ENCODE measurements at regions not wholly inside any gene's neighbourhood (a gene's known extent, or its start where the extent isn't known, plus 50 kb on each side); places are given as distances from the start of the nearest gene placed in this dataset.
"Not testable (repeated sequence)": the region's sequence is repeated elsewhere in the genome, so short reads cannot be mapped to it uniquely, and the experiment has no call there.

DNA sequence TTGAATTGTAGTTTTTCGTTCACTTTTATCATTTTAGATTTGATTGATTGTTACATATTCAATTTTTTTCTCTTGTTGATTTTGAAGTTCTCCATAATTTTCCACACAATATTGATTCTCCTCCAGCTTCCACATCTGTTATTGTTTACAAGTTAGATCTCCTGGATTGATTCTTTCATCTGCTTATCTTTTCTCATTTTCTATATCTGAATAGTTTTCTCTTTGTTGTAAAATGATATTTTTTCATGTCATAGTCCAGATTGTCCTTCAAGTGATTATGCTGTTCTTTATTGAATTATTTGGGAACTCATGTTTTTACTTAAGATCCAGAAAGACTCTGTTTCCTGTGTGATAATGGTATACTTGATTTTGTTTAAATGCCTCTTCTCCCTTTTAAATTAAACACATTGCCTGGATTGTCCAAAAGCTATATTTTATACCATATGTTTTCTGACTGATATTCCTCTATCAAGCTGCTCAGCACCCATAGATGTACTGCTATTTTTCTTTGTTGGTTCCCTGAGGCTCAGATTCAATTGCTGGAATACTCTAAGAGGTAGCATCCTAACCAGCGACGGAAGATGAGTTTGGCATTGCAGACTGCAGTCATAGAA, 206.6 kb upstream of the PRR16 start:
- FAIRE-seq = no peak
- DNase-seq (ENCODE audit: extremely low spot score, insufficient read length, low read depth) = no peak

DNA sequence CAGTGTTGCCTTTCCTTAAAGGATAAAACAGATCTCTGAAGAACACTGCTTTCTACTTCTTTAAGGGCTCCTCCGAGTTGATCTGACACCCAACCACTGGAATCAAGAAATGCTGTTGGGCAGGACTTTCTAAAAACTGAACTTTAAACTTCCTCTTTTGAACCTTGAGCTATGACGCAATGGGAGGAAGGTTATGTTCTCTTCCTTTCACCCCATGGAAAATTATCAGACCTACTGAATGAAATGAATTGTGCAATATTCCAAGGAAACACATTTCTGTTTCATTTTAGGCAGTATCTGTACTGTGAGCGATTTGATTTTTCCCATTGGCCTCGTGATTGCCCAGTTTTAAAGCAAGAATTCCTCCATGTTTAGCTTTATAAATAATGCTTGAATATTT, 206.0 kb upstream of the PRR16 start:
- DNase-seq (ENCODE audit: extremely low spot score, insufficient read length, low read depth) = no peak
- no peak for FAIRE-seq

- FAIRE-seq (no peak), DNase-seq (ENCODE audit: extremely low spot score, insufficient read length, low read depth) (no peak)
Measured at GRCh38 chr5:120260651-120261050, 203.4 kb upstream of the PRR16 start.

GRCh38 chr5:120270498-120270897, 193.6 kb upstream of the PRR16 start:
- DNase-seq (ENCODE audit: extremely low spot score, insufficient read length, low read depth) (no peak), FAIRE-seq (no peak)

- no peak for DNase-seq (ENCODE audit: extremely low spot score, insufficient read length, low read depth)
- no peak for FAIRE-seq
Measured at GRCh38 chr5:120293796-120294195, 170.3 kb upstream of the PRR16 start.

GRCh38 chr5:120297616-120298015, 166.5 kb upstream of the PRR16 start:
- no peak for DNase-seq (ENCODE audit: extremely low spot score, insufficient read length, low read depth)
- no peak for FAIRE-seq

DNA sequence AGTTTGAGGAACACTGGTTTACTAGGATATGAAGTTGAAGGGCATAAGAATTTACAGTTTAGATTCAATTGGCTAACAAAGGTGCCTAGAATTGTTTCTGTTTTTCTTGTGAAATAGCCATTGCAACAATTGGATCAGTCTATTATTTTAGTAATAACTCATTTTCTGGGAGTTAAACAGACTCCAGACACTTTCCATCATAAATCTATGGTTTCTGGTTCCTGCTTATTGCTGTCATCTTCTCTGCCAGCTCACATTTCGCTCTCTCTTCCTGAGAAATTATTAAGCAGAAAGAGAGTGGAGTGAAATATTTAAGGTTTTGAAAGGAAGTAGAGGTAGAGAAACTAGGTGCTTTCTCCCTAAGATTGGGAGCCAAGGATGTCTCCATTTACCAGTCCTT, 165.1 kb upstream of the PRR16 start:
- DNase-seq (ENCODE audit: extremely low spot score, insufficient read length, low read depth) (no peak), FAIRE-seq (no peak)

DNA sequence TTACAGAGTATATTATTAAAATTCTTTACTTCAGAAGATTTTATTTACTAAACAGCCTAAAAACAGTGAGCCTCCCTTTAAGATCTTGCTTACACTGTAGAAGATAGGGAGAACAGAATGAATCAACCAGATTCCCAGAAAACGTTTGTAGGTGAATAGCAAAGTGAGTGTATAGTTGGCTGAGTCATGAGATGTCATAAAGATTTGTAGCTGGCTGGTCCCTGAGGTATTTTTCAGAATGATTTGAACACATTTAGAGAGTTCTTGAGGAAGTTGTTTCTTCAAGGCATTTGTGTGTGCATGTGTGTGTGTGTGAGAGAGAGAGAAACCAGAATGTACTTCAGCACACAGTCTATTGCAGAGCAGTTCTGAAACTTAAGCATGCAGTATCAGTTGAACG, 159.4 kb upstream of the PRR16 start:
- DNase-seq (ENCODE audit: extremely low spot score, insufficient read length, low read depth) = no peak
- no peak for FAIRE-seq

DNA sequence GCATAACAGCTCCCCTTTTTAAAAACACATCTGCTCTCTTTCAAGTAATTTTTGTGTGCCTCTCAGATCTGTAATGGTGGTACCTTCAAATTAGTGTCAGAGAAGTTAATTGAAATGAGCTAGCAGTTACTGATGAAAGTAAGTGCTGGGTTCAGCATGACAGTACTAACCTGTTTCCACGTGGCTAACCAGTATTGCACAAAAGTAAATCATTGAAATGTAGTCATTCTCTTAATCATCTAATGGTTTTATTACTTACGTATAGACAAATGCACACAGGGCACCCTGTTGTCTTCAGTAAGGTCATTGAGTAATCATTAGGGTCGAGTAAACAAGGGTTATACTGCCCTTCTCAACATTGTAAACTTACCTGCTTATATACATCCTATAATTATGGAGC, 157.8 kb upstream of the PRR16 start:
- DNase-seq (ENCODE audit: extremely low spot score, insufficient read length, low read depth) (no peak), FAIRE-seq (no peak)

GRCh38 chr5:120314191-120314590, 149.9 kb upstream of the PRR16 start:
- FAIRE-seq = no peak
- DNase-seq (ENCODE audit: extremely low spot score, insufficient read length, low read depth) = no peak

DNA sequence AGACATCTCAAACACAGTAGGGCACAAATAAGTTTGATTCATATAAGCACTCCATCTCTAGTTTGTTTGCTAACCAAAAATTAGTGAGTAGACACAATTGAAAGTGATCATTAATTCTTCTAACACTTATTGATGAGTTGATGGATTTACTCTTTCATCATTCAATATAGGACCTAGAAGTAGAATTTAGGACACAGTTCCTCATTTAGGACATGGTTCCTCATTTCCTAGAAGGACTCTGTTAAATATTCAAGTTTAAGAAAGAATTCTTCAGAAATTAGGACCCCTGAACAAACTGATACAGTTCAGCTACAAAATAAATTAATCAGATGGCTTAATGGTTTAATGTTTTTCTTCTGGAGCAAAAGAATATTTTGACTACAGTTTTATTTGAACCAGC, 143.5 kb upstream of the PRR16 start:
- FAIRE-seq = no peak
- no peak for DNase-seq (ENCODE audit: extremely low spot score, insufficient read length, low read depth)

- FAIRE-seq (no peak), DNase-seq (ENCODE audit: extremely low spot score, insufficient read length, low read depth) (no peak)
Measured at GRCh38 chr5:120326651-120327050, 137.4 kb upstream of the PRR16 start.

GRCh38 chr5:120327180-120327579, 136.9 kb upstream of the PRR16 start:
- DNase-seq (ENCODE audit: extremely low spot score, insufficient read length, low read depth) = no peak
- FAIRE-seq = no peak

- FAIRE-seq (no peak), DNase-seq (ENCODE audit: extremely low spot score, insufficient read length, low read depth) (no peak)
Measured at GRCh38 chr5:120329095-120329494, 135.0 kb upstream of the PRR16 start.

GRCh38 chr5:120330558-120330957, 133.5 kb upstream of the PRR16 start:
- FAIRE-seq (no peak), DNase-seq (ENCODE audit: extremely low spot score, insufficient read length, low read depth) (no peak)

DNA sequence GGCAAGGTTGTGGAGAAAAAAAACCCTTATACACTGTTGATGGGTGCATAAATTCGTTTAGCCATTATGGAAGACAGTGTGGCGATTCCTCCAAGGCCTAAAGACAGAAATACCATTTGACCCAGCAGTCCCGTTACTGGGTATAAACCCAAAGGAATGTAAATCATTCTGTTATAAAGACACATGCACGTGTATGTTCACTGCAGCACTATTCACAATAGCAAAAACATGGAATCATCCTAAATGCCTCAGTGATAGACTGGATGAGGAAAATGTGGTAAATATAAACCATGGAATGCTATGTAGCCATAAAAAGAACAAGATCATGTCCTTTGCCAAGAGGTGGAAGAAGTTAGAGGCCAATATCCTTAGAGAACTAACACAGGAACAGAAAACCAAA, 119.9 kb upstream of the PRR16 start:
- DNase-seq (ENCODE audit: extremely low spot score, insufficient read length, low read depth) (no peak), FAIRE-seq (no peak)

DNA sequence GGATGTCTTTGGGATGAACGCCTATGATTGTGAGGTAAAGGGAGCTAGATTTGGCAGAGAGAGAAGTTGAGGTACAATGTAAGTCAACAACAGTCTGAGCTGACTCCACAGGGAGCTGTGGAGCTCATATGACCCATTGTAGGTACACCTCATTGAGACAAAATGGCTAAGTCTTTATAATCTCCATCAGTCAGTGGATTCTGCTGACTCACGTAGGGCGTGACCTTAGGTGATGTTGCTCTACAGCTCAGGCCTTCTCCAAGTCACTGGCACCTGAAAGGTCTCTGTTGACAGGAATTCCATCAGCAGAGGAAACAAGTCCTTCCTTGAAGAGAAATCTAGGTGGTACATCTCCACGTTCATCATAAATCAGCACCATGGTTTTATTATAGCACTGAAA, 118.2 kb upstream of the PRR16 start:
- FAIRE-seq (no peak), DNase-seq (ENCODE audit: extremely low spot score, insufficient read length, low read depth) (no peak)

DNA sequence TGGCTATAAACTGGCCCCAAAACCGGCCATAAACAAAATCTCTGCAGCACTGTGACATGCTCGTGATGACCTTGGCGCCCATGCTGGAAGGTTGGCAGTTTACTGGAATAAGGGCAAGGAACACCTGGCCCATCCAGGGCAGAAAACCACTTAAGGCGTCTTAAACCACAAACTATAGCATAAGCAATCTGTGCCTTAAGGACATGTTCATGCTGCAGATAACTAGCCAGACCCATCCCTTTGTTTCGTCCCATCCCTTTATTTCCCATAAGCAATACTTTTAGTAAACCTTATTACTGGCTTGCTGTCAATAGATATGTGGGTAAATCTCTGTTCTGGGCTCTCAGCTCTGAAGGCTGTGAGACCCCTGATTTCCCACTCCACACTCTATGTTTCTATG, 113.0 kb upstream of the PRR16 start:
- DNase-seq (ENCODE audit: extremely low spot score, insufficient read length, low read depth); FAIRE-seq: not testable (repeated sequence)

GRCh38 chr5:120354126-120354525, 110.0 kb upstream of the PRR16 start:
- no peak for FAIRE-seq
- no peak for DNase-seq (ENCODE audit: extremely low spot score, insufficient read length, low read depth)

DNA sequence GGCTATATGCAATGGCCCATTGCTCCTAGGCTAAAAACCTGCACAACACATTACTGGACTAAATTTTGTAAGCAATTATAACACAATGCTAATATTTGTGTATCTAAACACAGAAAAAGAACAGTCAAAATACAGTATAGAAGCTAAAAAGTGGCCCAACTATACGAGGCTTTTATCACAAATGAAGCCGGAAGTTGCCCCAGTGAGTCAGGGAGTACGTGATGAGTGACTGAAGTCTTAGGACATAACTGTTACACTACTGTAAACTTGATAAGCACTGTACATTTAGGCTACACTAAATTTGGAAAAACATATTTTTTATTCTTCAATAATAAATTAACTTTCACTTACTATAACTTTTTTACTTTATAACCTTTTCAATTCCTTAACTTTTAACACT, 105.2 kb upstream of the PRR16 start:
- DNase-seq (ENCODE audit: extremely low spot score, insufficient read length, low read depth) = no peak

GRCh38 chr5:120361941-120362340, 102.2 kb upstream of the PRR16 start:
- no peak for DNase-seq (ENCODE audit: extremely low spot score, insufficient read length, low read depth)
- no peak for FAIRE-seq

More for the DNA sequence above, 105.2 kb upstream of the PRR16 start:
- no peak for FAIRE-seq

- DNase-seq (ENCODE audit: extremely low spot score, insufficient read length, low read depth) (no peak), FAIRE-seq (no peak)
Measured at GRCh38 chr5:120362426-120362825, 101.7 kb upstream of the PRR16 start.
